ENCODE measurements at regions not wholly inside any gene's neighbourhood (a gene's known extent, or its start where the extent isn't known, plus 50 kb on each side); places are given as distances from the start of the nearest gene placed in this dataset.
"Not testable (repeated sequence)": the region's sequence is repeated elsewhere in the genome, so short reads cannot be mapped to it uniquely, and the experiment has no call there.

DNA sequence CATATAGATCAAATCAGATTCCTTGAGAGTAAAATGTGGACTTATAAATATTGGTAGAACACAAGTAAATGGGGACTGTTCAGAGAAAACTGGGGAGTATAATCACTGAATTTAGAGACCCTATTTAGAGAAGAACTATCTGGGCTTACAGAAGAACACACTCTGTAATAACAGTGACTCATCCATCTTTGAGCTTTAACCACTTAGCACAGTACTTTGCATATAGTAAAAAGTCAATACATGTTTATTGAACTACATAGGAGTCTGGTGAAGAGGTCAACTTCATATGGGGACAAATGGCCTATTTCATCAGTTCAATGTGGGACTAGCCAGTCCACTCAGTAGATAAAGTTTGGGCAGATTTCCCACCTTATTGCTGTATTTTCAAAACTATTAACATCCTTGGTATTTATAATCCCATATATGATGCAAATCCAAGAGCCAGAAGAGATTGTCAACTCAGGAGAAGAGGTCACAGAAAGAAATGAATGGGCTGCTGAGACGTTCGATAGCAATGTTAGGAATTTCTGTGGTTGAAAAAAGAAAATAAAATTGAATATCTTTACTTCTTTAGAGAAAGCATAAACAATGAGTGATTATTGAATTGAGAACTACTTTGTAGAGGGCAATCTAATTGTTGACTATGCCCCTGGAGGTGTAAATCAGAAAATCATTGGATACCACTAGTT, 119.3 kb upstream of the CACNA2D1 start:
- DNase-seq (ENCODE audit: low read depth): no peak

GRCh38 chr7:82559193-82559805, 115.7 kb upstream of the CACNA2D1 start:
- no peak for DNase-seq (ENCODE audit: low read depth)

GRCh38 chr7:82549616-82550285, 106.2 kb upstream of the CACNA2D1 start:
- no peak for DNase-seq (ENCODE audit: low read depth)

DNA sequence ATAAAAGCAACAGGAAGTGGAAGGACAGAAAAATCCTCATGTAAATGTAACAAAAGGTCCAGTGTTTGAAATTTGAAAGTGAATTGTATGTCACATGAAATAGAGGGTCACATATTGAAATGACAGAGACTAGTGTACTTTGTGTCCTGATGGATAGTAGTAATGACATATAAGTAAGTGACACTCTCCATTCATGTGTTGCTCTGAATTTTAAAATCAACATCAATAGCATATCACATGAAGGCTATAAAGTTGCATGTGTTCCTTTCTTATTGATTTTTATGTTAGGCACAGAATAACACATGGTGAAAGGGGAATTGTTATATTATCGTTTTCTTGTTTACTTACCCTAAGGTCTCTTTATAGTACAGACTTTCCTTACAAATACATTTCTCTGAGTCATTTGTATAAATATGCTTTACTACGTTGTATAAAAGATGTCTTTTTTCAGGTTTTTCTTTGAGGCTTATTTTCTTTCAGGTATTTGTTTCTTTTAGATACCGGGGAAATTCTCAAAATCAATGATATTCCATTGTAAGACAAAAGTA, 104.6 kb upstream of the CACNA2D1 start:
- DNase-seq (ENCODE audit: low read depth): no peak

- DNase-seq (ENCODE audit: low read depth): no peak
These were observed 99.1 kb upstream of the CACNA2D1 start for GRCh38 chr7:82542665-82543064.

DNA sequence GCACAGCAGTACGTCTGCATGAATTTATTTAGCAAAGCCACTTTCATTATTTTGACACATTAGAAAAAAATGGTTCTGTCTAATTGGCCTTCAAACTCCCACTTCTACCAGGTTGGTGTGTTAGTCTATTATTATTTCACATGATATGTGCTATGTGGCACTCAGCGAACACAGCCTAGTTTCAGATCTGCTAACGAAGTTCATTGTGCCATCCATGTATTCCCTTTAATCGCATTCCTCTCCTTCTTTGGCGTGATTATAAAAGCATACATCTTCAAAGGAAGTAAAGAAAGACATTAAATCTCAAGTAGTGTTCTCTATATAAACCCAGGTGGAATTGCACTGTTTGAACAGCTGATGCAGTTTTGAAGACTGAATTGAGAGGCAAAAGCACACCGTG, 96.4 kb upstream of the CACNA2D1 start:
- DNase-seq (ENCODE audit: low read depth): no peak

DNA sequence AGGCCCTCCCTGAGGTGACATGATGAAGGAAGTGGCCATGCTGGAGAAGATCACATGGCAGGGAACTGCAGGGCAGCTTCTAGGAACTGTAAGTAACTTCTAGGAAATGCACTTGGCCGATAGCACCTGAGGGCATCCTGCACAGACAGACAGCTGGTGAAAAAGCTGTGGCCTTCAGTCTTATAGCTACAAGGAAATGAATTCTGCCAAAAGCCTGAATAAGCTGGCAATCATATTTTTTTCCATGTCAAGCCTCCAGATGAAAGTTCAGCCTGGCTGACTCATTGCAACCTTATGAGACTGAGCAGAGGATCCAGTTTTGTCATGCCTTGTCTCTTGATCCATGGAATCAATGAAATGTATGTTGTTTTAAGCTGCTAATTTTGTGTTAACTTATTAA, 91.1 kb upstream of the CACNA2D1 start:
- DNase-seq (ENCODE audit: low read depth): no peak

DNA sequence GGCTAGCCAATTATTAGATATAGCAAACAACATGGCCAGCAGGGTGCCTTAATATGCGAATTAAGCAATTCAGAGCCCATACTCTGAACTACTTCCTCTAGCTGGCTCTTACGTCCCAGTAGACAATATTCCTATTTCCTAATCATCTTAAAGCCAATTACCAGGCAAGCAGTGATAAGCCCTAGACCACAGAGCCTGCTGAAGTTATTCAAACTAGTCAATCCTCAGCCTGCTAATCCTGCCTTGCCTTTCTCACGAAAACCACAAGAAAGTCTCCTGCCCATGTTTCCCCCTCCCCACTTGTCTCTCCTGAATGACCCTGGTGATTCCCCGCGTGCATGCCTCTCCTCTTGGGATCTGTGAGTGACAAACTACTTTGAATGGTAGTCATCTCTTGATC, 86.8 kb upstream of the CACNA2D1 start:
- no peak for DNase-seq (ENCODE audit: low read depth)

GRCh38 chr7:82528577-82529310, 85.2 kb upstream of the CACNA2D1 start:
- no peak for DNase-seq (ENCODE audit: low read depth)

- no peak for DNase-seq (ENCODE audit: low read depth)
These were observed 84.3 kb upstream of the CACNA2D1 start for GRCh38 chr7:82527851-82528250.

DNA sequence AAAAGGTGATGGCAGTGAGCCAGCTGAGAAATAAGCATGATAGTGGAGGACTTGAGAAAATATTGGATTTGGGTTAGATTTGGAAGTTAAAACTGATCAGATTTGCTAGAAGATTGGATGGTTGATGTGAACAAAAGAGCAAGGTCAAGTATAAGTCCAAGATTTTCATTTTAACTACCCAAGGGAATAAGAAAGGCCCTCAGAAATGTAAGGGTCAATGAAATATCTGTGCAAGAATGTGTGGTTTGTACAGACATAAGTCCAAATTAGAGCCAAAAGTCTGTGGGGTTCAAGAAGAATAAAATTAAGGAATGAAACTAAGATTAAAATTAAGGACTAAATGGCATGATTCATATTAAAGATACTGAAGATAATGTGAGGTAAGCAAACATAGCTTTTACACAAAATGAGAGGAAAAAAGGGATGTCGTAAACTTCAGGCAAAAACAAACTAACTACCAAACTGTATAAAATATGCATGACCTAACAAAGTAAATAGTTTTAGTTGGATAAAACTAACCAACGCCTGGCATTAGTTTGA, 78.4 kb upstream of the CACNA2D1 start:
- no peak for DNase-seq (ENCODE audit: low read depth)

DNA sequence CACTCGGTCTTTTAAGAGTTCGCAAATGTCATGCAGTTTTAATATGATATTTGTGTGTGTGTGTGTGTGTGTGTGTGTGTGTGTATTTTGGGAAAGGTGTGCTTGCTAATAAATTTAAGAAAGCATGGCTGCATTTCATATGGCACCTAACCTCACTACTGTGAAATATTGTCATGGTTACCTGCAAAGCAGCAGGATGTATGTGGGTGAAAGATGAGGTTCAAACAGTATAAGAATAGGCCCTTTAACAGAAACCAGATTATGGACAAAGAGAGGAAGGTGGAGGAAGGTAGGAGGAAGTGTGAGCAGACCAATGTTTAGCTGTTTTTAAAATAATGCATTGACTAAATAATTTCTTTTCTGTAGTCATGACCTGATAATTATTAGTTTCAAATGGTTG, 73.5 kb upstream of the CACNA2D1 start:
- no peak for DNase-seq (ENCODE audit: low read depth)

DNA sequence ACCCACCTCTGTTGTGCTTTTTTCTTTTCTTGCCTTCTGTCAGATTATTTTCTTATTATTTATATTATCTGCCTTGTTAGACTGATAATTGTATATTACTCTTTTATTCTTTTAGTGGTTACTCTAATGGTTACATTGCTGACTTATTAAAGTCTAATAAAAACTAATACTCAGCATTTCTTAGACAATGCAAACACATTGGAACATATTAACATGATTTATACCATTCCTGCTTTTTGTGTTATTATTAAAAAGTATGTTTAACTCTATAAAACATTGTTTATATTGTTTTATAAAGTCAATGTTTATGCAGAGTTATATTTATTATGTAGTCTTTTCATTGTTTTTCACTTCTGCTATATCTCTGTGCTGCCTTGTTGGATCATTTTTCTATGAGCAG, 68.0 kb upstream of the CACNA2D1 start:
- no peak for DNase-seq (ENCODE audit: low read depth)

- no peak for DNase-seq (ENCODE audit: low read depth)
These were observed 64.5 kb upstream of the CACNA2D1 start for GRCh38 chr7:82507976-82508677.

DNA sequence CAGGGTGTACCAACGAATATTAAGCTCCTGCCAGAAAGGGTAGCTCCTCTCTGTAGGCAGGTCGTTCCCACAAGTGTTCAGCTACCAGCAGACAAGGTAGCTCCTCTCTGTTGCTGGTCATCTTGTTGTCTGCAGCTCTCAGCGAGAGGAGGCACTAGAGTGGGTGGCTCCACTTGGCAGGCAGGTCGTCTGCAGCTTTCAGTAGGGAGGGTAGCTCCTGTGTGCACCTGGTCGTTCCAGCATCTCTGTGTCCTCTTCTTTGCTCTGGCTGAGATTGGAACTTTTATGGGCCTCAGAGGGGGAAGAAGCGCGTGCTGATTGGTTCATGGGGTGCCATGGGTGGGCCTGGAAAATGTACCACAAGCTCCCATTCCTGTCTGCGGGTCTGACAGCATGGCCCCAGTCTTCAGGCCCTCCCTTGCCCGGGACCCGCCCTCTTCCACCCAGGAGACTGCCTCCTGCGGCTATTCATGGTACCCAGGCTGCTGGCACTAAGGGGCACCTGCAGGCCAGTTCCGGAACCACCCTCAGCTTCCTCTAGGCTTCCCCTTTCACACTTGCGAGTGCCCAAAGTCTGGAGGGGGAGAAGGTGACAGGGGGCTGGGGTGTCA, 63.9 kb upstream of the CACNA2D1 start:
- DNase-seq (ENCODE audit: low read depth): no peak

GRCh38 chr7:82506702-82507101, 63.1 kb upstream of the CACNA2D1 start:
- DNase-seq (ENCODE audit: low read depth): no peak

- no peak for DNase-seq (ENCODE audit: low read depth)
These were observed 62.6 kb upstream of the CACNA2D1 start for GRCh38 chr7:82506208-82506607.

DNA sequence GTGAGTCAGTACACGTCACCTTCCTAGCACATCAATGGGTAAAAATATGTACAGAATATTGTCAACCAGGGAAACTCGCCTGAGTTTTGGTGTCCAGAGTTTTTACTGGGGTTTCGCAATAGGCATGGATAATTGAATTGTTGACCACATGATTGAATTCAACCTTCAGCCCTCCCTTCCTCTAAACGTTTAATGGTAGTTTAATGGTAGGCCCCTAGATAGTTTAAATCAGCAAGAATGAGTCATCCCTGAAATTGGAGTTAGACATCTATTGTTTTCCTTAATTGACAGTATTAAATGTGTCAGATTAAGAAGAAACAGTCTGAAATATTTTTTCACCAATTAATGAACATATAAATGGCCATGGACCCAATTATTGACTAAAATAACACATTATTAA, 57.8 kb upstream of the CACNA2D1 start:
- no peak for DNase-seq (ENCODE audit: low read depth)

GRCh38 chr7:82499546-82499945, 56.0 kb upstream of the CACNA2D1 start:
- not testable (repeated sequence) for DNase-seq (ENCODE audit: low read depth)

- DNase-seq (ENCODE audit: low read depth): no peak
These were observed 50.8 kb upstream of the CACNA2D1 start for GRCh38 chr7:82494420-82494819.

Data from stimulated activated CD8-positive, alpha-beta memory T cell treated with anti-CD3 and anti-CD28 coated beads, Interleukin-15, amount 100 ng/mL, for 1 hour (primary cell).